ENCODE measurements at regions not wholly inside any gene's neighbourhood (a gene's known extent, or its start where the extent isn't known, plus 50 kb on each side); places are given as distances from the start of the nearest gene placed in this dataset.
"Not testable (repeated sequence)": the region's sequence is repeated elsewhere in the genome, so short reads cannot be mapped to it uniquely, and the experiment has no call there.

- Histone ChIP-seq H3K27ac (no peak overlapping the region), H3K36me3 (no peaks in the 10 kb centered on the region), H3K9me3 (no peaks in the 10 kb centered on the region), H3K27me3 (no peaks in the 10 kb centered on the region), H3K4me1 (no peaks in the 10 kb centered on the region), H3K4me3 (no peak overlapping the region)
- no peak for DNase-seq
- intact Hi-C loops (cut with DNase I), result no loop called here
- ATAC-seq, result no peak
- 62 to 83% (median 75%) methylated on average over 1 of the region's 1 CpG for WGBS, 4 donors
- no peak for TF ChIP-seq POLR2A (IDR thresholded peaks at IDR 0.05)
- TF ChIP-seq CTCF (IDR thresholded peaks at IDR 0.05), result no peak
Measured at GRCh38 chr14:42488965-42489364, 882.3 kb downstream of the LRFN5 start.

GRCh38 chr14:42482345-42482971 lies 875.8 kb downstream of the LRFN5 start:
- H3K4me1 ChIP-seq; H3K27me3 ChIP-seq; H3K4me3 ChIP-seq; H3K36me3 ChIP-seq; ATAC-seq; H3K27ac ChIP-seq; H3K9me3 ChIP-seq; intact Hi-C loops (cut with DNase I); DNase-seq: not testable (repeated sequence)
- 94 to 98% (median 96%) methylated on average over 19 to 41 of the region's 41 CpGs for WGBS, 4 donors

DNA sequence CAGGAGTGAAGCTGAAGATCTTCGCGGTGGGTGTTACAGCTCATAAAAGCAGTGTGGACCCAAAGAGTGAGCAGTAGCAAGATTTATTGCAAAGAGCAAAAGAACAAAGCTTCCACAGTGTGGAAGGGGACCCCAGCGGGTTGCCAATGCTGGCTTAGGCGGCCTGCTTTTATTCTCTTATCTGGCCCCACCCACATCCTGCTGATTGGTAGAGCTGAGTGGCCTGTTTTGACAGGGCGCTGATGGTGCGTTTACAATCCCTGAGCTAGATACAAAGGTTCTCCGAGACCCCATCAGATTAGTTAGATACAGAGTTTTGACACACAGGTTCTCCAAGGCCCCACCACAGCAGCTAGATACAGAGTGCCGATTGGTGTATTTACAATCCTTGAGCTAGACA lies 875.0 kb downstream of the LRFN5 start:
- DNase-seq; H3K27me3 ChIP-seq; H3K9me3 ChIP-seq; intact Hi-C loops (cut with DNase I); H3K4me1 ChIP-seq; H3K27ac ChIP-seq; H3K36me3 ChIP-seq; H3K4me3 ChIP-seq; ATAC-seq: not testable (repeated sequence)
- 80 to 94% (median 86%) methylated on average over 8 of the region's 8 CpGs for WGBS, 4 donors

DNA sequence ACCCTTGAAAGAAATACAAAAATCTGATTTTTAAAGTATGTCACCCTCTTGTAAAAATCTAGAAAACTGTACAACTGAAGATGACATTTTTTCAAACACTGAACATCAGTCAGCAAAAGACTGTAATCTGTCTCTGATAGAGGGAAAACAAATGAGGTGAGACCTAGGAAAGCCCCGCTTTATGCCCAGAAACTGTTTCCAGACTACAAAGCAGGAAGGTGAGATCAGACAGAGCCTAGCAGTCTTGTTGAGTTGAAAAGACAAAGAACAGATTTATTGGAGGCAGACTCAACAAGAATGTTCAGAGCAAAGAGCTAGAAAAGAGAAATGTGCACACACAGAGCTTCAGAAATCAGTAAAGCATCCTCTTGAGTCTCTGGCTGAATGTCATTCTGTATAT lies 873.6 kb downstream of the LRFN5 start:
- 57 to 77% (median 68%) methylated on average over 1 of the region's 1 CpG for WGBS, 4 donors
- TF ChIP-seq POLR2A (IDR thresholded peaks at IDR 0.05), result no peak
- no peak for TF ChIP-seq CTCF (IDR thresholded peaks at IDR 0.05)
- no peaks in the 10 kb centered on the region for H3K36me3 ChIP-seq
- no peak for DNase-seq
- no peaks in the 10 kb centered on the region for H3K27me3 ChIP-seq
- intact Hi-C loops (cut with DNase I), result no loop called here
- ATAC-seq, result no peak
- no peak overlapping the region for H3K4me3 ChIP-seq
- H3K27ac ChIP-seq, result no peak overlapping the region
- no peaks in the 10 kb centered on the region for H3K4me1 ChIP-seq
- H3K9me3 ChIP-seq, result no peaks in the 10 kb centered on the region

GRCh38 chr14:42475289-42475688 lies 868.6 kb downstream of the LRFN5 start:
- no peak for TF ChIP-seq CTCF (IDR thresholded peaks at IDR 0.05)
- no peak for TF ChIP-seq POLR2A (IDR thresholded peaks at IDR 0.05)
- Histone ChIP-seq H3K27me3 (no peaks in the 10 kb centered on the region), H3K36me3 (no peaks in the 10 kb centered on the region), H3K4me3 (no peak overlapping the region), H3K9me3 (no peaks in the 10 kb centered on the region), H3K4me1 (no peaks in the 10 kb centered on the region), H3K27ac (no peak overlapping the region)
- WGBS, 4 donors, result 67 to 75% (median 71%) methylated on average over 6 of the region's 6 CpGs
- no peak for DNase-seq
- no peak for ATAC-seq
- intact Hi-C loops (cut with DNase I), result no loop called here
